C1 segment of cervical spinal cord (tissue), 14 donors: ENCODE measurements at regions not wholly inside any gene's neighbourhood (a gene's known extent, or its start where the extent isn't known, plus 50 kb on each side); places are given as distances from the start of the nearest gene placed in this dataset.

Experiments
- DNase-seq, 14 donors: peaks; one replicate each; lab custom pipeline; 2025; lab: John Stamatoyannopoulos, UW

- DNase-seq = peak in 1 of 14 donors; percentile 41
Measured at GRCh38 chr6:91654793-91655192, 1067.9 kb upstream of the MAP3K7 start.

- DNase-seq = peak in 1 of 14 donors; percentile 69
Measured at GRCh38 chr6:91654357-91654756, 1067.5 kb upstream of the MAP3K7 start.

DNA sequence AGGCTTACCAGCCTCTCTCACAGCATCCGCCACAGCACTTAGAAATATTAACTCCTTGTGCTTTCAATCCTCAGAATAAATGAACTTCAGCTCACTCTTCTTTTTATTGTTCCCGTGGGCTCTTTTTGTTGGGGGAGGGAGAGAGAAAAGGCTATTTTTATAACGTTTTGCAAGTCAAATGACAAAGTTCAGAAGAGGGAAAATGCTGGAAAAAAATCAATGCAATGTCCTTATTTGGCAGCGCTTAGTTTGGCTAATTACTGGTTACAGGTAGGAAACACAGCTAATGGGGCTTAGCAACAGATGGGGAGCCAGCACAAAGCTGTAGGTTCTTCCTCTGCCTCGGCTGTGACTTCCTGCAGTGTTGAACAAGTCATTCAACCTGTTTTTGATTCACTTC lies 1067.0 kb upstream of the MAP3K7 start:
- peak in 2 of 14 donors; percentile 9 to 86 for DNase-seq

GRCh38 chr6:91653076-91653723 lies 1066.3 kb upstream of the MAP3K7 start:
- DNase-seq = peak in 1 of 14 donors; percentile 48

- DNase-seq = no peak
Measured at GRCh38 chr6:91646649-91647048, 1059.8 kb upstream of the MAP3K7 start.

DNA sequence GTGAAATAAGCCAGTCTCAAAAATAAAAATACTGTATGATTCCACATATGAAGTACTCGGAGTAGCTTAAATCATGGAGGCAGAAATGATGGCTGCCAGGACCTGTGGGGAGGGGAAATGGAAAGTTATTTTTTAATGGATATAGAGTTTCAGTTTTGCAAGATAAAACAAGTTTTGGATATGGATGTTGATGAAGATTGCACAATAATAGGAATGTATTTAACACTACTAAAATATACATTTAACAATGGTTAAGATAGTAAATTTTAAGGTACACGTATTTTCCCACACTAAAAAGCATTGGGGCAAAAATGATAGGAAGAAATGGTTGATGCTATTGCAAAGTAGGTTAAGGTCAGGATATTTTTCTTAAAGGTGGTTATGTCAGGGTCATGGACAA lies 1058.9 kb upstream of the MAP3K7 start:
- DNase-seq = no peak

GRCh38 chr6:91637217-91637616 lies 1050.3 kb upstream of the MAP3K7 start:
- no peak for DNase-seq

DNA sequence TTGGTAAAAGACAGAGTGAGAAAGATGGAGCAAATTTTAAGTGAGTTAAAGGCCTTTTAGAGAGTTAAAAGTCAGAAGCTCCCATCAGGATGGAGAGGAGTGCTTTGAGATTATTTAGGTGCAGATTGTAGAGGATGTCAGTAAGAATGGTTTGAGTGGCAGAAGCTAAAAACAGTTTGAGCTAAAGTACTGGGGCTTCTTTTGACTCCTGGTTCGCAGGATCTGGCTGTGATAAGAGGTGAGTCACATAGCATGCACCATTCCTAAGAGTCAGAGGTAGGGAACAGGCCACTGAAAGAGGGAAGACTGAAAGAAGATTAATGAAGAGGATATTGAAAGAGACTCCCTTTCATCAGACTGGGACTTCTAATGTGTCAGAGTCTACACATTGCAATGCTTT lies 1047.9 kb upstream of the MAP3K7 start:
- no peak for DNase-seq

- no peak for DNase-seq
Measured at GRCh38 chr6:91633374-91634111, 1046.7 kb upstream of the MAP3K7 start.

DNA sequence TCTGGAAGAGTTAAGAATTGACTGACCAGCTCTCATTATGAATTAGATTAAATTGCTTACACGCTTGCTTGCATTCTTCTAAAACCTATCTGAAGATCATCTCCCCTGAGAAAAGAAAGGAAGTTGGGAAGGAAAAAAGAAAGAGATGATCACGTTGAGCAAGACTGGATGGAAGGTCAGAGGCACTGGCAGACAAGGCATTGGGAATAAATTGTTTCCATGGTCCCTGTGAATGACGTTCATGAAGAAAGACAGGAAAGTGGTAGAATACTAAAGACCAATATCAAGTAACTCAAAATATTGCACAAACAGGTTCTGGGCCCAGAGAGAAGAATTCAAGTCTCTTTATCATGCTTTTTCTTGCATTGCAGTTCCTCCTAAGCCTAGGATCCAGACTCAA lies 1045.4 kb upstream of the MAP3K7 start:
- DNase-seq = no peak

DNA sequence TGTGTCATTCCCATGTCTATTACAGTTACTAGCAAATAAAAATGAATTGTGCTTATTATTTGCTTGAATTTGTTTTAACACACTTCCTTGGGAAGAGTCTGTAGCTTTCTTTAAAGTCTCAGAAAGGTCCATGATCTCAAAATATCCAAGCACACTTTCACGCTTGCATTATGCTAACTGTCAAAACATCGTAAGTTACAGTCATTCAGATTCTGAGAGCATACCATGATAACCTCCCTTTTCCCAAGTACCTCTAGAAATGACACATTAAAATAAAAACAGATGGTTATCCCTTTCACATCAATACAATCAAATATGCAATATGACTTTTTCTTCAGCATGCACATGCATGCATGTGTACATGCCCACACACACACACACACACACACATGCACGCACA lies 1044.4 kb upstream of the MAP3K7 start:
- no peak for DNase-seq

DNA sequence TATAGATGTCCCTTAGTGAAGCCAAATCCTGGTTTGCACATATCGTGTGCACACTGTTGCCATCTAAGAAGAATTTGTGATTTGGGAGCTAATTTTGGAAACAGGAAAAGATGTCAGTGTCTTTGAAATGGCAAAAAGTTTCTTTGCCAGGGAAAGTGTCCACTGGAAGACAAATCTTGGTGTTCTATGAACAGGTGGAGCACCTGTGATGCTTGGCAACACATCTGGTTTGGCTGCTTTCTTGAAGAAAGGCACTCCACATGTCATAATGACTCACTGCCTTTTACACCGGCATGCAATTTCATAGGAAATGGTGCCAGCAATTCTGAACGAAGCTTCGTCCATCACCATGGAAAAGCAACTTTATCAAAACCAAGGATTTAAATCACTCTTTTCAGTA lies 1040.0 kb upstream of the MAP3K7 start:
- no peak for DNase-seq

DNA sequence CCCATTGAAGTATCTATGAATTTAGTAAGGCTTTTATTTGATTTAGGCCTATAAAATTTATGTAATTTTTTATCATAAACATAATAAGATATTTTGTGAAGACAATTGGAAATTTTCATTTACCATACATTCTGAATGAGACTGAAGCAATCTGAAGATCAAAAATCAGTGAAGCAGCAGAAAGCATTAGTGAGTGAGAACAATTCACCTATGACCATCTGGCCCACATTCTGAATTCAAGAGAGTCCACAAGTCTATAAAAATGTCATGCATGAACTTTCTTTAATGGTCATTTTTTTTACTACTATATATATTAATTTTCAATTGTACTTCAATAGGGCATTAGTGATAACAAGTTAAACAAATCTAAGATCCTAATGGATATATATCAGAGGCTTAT lies 1026.6 kb upstream of the MAP3K7 start:
- DNase-seq = peak in 1 of 14 donors; percentile 61

- no peak for DNase-seq
Measured at GRCh38 chr6:91611190-91611589, 1024.3 kb upstream of the MAP3K7 start.

DNA sequence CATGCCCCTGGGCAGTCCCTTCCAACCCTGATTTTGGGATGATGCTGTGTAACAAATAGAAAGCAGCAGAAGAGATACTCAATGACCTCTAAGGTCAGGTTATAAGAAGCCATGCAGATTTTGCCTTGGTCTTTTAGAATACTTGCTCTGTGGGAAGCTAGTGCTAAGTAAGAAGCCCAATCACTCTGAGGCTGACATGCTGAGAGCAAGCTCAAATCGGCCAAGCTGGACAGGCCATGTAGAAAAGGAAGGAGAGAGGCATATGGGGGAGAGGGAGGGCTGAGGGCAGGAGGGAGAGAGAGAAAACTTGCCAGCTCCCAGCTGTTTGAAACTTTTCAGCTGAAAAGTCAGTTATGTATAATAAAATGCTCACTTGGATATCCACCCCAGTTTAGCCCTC lies 1021.6 kb upstream of the MAP3K7 start:
- DNase-seq = no peak

- DNase-seq = no peak
Measured at GRCh38 chr6:91606148-91606901, 1019.5 kb upstream of the MAP3K7 start.

- DNase-seq = no peak
Measured at GRCh38 chr6:91600561-91600960, 1013.7 kb upstream of the MAP3K7 start.

GRCh38 chr6:91590191-91590590 lies 1003.3 kb upstream of the MAP3K7 start:
- DNase-seq = no peak

- no peak for DNase-seq
Measured at GRCh38 chr6:91580635-91581034, 993.8 kb upstream of the MAP3K7 start.

GRCh38 chr6:91575032-91575431 lies 988.2 kb upstream of the MAP3K7 start:
- no peak for DNase-seq

DNA sequence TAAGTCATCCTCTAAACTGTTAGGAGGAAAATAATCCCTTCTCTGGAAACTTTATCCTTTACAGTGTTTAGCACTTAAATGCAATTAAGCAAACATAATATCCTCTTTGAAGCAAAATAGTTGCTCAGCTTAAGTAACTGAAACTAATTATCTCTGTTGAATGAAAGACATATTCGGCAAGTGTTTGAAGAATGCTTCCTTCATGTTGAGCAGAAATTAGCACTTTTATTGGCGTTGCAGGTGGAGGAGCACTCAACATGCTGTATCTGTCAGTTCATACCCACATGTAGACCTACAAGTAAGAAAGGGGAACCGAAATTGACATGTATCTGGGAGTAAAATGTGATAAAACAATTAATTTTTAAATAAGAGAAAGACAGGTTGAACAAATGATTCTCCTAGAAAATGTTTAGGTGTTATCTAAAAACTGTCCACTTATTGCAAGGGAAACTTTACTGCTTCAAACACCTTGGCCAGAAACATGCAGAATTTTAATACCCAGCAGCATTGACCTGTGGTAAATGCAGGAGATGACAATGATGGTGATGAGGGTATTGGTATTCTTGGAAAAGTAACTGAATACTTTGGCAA lies 987.0 kb upstream of the MAP3K7 start:
- DNase-seq = no peak

DNA sequence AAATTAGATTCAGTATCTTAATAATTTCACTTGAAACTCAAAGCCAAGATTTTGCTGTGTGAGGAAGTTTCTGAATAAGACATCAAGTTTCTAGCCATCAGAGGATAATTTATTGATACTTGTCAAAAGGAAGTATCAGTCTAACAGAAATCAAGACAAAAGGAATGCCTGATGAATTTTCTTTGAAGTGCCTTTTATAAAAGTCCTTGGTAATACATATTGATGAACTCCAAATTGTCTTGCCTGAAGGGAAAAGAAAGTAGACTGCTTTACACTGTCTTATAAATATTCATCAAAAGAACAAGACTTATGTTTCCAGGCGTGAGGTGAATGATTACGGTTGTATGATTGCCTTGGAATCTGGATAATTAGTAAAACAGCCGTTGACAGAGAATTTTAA lies 986.0 kb upstream of the MAP3K7 start:
- no peak for DNase-seq
